ENCODE measurements at regions not wholly inside any gene's neighbourhood (a gene's known extent, or its start where the extent isn't known, plus 50 kb on each side); places are given as distances from the start of the nearest gene placed in this dataset.

DNA sequence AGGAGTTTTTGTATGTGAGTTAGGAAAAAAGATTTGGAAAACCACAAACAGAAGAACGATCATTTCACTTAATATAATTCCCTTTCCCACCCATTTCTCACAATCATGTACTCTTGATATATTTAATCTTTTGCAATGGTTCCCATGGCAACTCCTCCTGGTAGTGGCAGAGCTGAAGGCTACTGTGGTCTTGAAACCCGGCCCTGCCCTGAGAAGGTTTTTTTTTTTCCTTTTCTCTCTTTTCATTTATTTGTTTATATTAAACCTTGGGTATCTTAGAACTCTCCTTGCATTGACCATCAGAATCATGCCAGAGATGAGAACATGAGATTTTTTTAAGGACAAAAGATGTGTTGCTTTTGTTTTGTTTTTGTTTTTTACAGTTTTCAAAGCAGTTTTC, 566.1 kb upstream of the NRP1 start:
- Histone ChIP-seq H3K4me3 (ENCODE audit: low read length) (no peak overlapping the region), H3K9me3 (ENCODE audit: insufficient read depth, low read depth, low read length) (0 out of 2 replicates have a peak, but pooled peaks cover 5% of the 10 kb centered on the region), H3K36me3 (ENCODE audit: insufficient read depth, low read length) (no peaks in the 10 kb centered on the region), H3K27ac (ENCODE audit: low read depth, low read length) (no peak overlapping the region), H3K9ac (ENCODE audit: low read depth, low read length) (no peak overlapping the region), H3K27me3 (ENCODE audit: insufficient read depth, low read length) (no peaks in the 10 kb centered on the region), H3K4me1 (ENCODE audit: insufficient read depth, low read length) (no peaks in the 10 kb centered on the region; the same call in 1 of the 2 replicates)
- WGBS = 83% methylated on average over 1 of the region's 2 CpGs

DNA sequence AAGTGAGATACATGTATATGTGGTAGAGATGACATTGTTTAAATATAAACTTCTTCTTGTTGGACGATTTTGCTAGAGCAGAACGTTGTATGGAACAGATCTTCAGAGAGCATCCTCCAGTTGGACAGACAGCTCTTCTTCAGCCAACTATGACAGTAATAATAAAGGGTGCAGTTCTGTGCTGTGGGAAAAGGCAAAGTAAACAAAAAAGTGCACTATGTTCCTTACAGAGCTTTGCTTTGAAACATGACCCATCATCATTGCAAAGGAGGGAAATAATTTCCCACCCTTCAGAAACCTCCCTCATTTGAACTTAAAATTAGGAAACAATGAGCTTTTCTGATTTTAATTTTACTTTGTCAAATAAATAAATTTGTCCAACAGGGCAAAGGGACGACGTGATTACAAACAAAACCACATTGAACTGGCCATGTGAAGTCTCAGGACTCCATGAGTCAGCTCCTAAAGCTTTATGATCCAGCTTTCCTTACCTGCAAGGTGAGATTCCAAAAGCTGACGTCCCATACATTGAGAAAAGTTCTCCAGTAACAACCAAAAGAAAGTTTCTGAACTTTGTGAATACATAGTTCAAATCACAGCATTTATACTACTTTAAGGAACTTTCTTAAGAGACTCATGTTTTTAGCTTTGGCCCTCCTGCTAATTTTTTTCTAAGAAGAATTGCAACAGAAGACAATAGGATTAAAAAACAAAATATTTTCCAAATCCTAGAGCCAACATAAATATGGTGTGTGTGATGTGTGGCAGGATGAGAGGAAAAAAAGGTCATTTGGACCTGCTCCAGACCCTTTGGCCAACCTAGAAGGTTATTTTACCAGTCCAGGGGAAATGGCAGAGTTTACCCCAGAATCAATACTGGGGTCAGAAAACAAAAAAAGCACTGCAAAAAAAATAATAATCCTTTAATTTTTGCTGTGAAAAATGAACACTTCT, 565.4 kb upstream of the NRP1 start:
- no peak overlapping the region for H3K27ac ChIP-seq (ENCODE audit: low read depth, low read length)
- H3K36me3 ChIP-seq (ENCODE audit: insufficient read depth, low read length) = no peaks in the 10 kb centered on the region
- 89% methylated on average over 5 of the region's 5 CpGs for WGBS
- H3K4me1 ChIP-seq (ENCODE audit: insufficient read depth, low read length) = no peaks in the 10 kb centered on the region; the same call in 1 of the 2 replicates
- H3K4me3 ChIP-seq (ENCODE audit: low read length) = no peak overlapping the region
- H3K27me3 ChIP-seq (ENCODE audit: insufficient read depth, low read length) = no peaks in the 10 kb centered on the region
- 0 out of 2 replicates have a peak, but pooled peaks cover 5% of the 10 kb centered on the region for H3K9me3 ChIP-seq (ENCODE audit: insufficient read depth, low read depth, low read length)
- no peak overlapping the region for H3K9ac ChIP-seq (ENCODE audit: low read depth, low read length)

DNA sequence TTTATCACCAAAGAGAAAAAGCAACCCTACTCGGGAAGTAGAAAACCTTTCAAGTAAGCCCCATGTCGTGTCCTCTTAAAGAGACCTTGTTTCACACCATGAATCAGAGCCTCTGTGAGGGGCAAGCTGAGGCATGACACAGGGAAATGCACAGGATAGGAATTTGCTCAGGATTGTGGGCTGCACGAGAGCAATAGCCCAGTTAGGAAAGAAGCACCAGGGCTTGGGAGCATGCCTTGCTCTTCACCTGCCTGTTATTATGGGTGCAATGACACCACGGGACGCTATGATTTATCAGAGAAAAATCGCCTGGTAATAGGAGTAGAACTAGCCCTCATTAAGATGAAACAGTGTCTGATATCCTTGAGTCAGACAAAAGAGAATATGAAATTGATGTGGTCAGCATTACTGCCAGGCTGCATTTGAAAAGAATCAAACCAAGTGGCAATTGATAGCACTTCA, 562.9 kb upstream of the NRP1 start:
- WGBS = 70% methylated on average over 6 of the region's 6 CpGs
- H3K9ac ChIP-seq (ENCODE audit: low read depth, low read length) = no peak overlapping the region
- H3K36me3 ChIP-seq (ENCODE audit: insufficient read depth, low read length) = no peaks in the 10 kb centered on the region
- H3K9me3 ChIP-seq (ENCODE audit: insufficient read depth, low read depth, low read length) = 0 out of 2 replicates have a peak, but pooled peaks cover 5% of the 10 kb centered on the region
- no peaks in the 10 kb centered on the region; the same call in 1 of the 2 replicates for H3K4me1 ChIP-seq (ENCODE audit: insufficient read depth, low read length)
- H3K27me3 ChIP-seq (ENCODE audit: insufficient read depth, low read length) = no peaks in the 10 kb centered on the region
- H3K4me3 ChIP-seq (ENCODE audit: low read length) = no peak overlapping the region
- H3K27ac ChIP-seq (ENCODE audit: low read depth, low read length) = no peak overlapping the region

DNA sequence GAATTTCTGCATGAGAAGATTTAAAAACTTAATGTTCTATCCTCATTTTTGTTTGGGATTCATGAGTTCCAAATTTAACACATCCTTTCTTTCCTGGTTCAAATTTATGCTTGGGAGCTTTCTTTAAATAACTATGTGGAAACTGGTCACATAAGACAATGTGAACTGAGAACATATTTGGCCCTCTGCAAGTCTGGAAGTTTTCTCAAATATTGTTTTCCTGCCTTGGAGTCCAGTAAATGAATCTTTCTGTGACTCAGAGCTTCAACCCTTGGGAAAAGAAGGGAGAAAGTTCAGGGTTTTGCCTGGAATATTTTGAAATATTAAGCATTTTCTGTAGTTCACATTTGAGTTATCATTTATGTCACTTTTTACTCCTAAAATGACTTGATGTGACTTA, 559.0 kb upstream of the NRP1 start:
- H3K9me3 ChIP-seq (ENCODE audit: insufficient read depth, low read depth, low read length) = no peaks in the 10 kb centered on the region
- no peak overlapping the region for H3K27ac ChIP-seq (ENCODE audit: low read depth, low read length)
- H3K4me3 ChIP-seq (ENCODE audit: low read length) = no peak overlapping the region
- H3K4me1 ChIP-seq (ENCODE audit: insufficient read depth, low read length) = no peaks in the 10 kb centered on the region; the same call in 1 of the 2 replicates
- no peaks in the 10 kb centered on the region for H3K27me3 ChIP-seq (ENCODE audit: insufficient read depth, low read length)
- H3K9ac ChIP-seq (ENCODE audit: low read depth, low read length) = no peak overlapping the region
- no peaks in the 10 kb centered on the region for H3K36me3 ChIP-seq (ENCODE audit: insufficient read depth, low read length)

DNA sequence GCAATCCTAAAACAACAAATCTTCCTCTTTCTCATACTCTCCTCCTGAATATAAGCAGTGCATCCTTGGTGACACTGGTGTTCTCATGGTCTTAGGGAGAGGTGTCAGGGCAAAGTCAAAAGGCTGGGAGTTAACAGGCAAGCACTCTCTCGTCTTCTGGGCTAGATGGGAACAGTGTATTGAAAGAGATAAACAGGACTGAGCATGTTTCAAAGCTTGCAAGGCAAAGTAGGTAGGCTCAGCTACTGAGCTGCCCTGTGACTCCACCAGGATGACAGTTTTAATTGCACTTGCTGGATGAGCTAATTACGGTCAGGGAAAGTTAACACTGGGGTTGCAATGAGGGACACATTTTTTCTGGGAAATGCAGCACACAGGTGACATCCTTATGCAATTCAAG, 554.9 kb upstream of the NRP1 start:
- no peaks in the 10 kb centered on the region for H3K36me3 ChIP-seq (ENCODE audit: insufficient read depth, low read length)
- no peak overlapping the region for H3K4me3 ChIP-seq (ENCODE audit: low read length)
- no peaks in the 10 kb centered on the region for H3K9me3 ChIP-seq (ENCODE audit: insufficient read depth, low read depth, low read length)
- H3K27ac ChIP-seq (ENCODE audit: low read depth, low read length) = no peak overlapping the region
- no peak overlapping the region for H3K9ac ChIP-seq (ENCODE audit: low read depth, low read length)
- no peaks in the 10 kb centered on the region for H3K27me3 ChIP-seq (ENCODE audit: insufficient read depth, low read length)
- WGBS = 87% methylated on average over 2 of the region's 2 CpGs
- H3K4me1 ChIP-seq (ENCODE audit: insufficient read depth, low read length) = no peaks in the 10 kb centered on the region

DNA sequence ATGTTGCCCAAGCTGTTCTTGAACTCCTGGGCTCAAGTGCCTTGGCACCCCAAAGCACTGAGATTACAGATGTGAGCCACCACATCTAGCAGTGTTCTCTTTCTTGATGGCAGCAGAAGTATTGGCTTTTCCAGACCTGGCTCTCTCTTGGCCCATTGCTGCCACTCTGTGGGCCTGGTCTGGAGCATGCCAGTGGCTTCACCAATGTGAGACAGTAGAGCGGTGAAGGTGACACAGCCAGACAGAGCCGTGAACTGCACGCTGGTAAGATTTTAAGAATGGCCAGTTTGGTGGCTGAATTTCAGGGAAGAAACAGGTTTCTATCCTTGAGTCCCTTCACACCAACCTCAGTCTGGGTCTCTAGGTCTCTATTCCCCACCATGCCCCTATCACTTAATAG, 552.7 kb upstream of the NRP1 start:
- H3K27ac ChIP-seq (ENCODE audit: low read depth, low read length) = no peak overlapping the region
- H3K4me3 ChIP-seq (ENCODE audit: low read length) = no peak overlapping the region
- over 99% methylated on average over 3 of the region's 3 CpGs for WGBS
- H3K9me3 ChIP-seq (ENCODE audit: insufficient read depth, low read depth, low read length) = no peaks in the 10 kb centered on the region
- H3K36me3 ChIP-seq (ENCODE audit: insufficient read depth, low read length) = no peaks in the 10 kb centered on the region
- H3K9ac ChIP-seq (ENCODE audit: low read depth, low read length) = no peak overlapping the region
- no peaks in the 10 kb centered on the region for H3K27me3 ChIP-seq (ENCODE audit: insufficient read depth, low read length)
- H3K4me1 ChIP-seq (ENCODE audit: insufficient read depth, low read length) = no peaks in the 10 kb centered on the region

DNA sequence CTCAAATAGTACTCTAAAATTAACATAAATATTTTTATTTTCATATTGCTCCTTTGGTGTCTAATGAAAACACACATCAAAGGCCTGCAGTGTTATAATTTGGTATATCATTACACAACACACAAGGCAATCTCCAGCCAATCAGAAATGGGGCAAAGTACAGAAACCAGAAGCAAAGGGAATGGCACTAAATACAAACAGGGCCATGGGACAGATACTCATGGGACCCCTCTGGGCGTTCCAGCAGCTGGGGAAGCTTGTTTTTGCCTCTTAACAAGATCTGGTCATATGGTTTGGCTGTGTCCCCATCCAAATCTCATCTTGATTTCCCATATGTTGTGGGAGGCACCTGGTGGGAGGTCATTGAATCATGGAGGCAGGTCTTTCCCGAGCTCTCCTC, 551.8 kb upstream of the NRP1 start:
- no peaks in the 10 kb centered on the region for H3K9me3 ChIP-seq (ENCODE audit: insufficient read depth, low read depth, low read length)
- no peak overlapping the region for H3K9ac ChIP-seq (ENCODE audit: low read depth, low read length)
- H3K36me3 ChIP-seq (ENCODE audit: insufficient read depth, low read length) = no peaks in the 10 kb centered on the region
- H3K27me3 ChIP-seq (ENCODE audit: insufficient read depth, low read length) = no peaks in the 10 kb centered on the region
- H3K27ac ChIP-seq (ENCODE audit: low read depth, low read length) = no peak overlapping the region
- 88% methylated on average over 1 of the region's 2 CpGs for WGBS
- no peak overlapping the region for H3K4me3 ChIP-seq (ENCODE audit: low read length)
- H3K4me1 ChIP-seq (ENCODE audit: insufficient read depth, low read length) = no peaks in the 10 kb centered on the region

DNA sequence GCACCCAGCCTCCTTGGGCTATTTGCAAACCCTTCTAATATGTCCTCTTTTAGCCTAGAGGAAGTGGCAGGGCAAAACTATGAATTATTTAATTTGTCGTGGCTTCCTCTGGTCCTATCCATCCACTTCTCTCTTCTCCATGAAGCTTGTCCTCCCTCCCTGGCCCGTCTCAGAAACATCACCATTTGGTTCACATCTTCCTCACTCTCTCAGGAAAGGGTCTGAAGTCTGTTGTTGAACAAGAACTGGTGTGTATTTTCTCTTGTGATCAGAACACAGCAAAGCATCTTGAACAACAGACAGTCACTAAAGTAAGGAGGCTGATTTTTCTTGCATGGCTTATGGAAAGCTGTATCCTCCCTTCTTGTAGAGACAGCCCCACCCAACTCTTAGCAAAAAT, 550.1 kb upstream of the NRP1 start:
- H3K9me3 ChIP-seq (ENCODE audit: insufficient read depth, low read depth, low read length) = no peaks in the 10 kb centered on the region
- H3K36me3 ChIP-seq (ENCODE audit: insufficient read depth, low read length) = no peaks in the 10 kb centered on the region
- H3K27me3 ChIP-seq (ENCODE audit: insufficient read depth, low read length) = no peaks in the 10 kb centered on the region
- whole genome bisulfite sequencing = 91% methylated on average over 2 of the region's 2 CpGs
- H3K9ac ChIP-seq (ENCODE audit: low read depth, low read length) = no peak overlapping the region
- no peaks in the 10 kb centered on the region for H3K4me1 ChIP-seq (ENCODE audit: insufficient read depth, low read length)
- H3K4me3 ChIP-seq (ENCODE audit: low read length) = no peak overlapping the region
- no peak overlapping the region for H3K27ac ChIP-seq (ENCODE audit: low read depth, low read length)

DNA sequence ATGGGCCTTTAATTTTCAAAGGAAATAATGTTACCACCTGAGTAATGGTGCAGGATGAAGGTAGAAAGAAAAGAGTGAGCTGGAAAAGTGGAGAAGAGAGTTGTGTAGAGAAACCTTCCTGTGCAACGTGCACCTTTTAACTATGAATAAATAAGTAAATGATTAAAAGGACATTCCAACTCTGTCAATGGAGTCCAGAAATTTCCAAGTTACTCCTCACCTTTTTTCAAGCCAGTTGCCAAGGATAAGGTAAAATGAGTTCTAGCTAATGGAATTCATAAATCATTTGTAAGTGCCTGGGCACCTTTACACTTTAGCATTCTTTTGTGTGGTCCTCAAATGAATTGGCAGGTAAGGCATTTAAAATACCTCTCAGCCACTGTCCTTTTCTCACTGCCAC, 549.4 kb upstream of the NRP1 start:
- Histone ChIP-seq H3K9ac (ENCODE audit: low read depth, low read length) (no peak overlapping the region), H3K4me3 (ENCODE audit: low read length) (no peak overlapping the region), H3K27me3 (ENCODE audit: insufficient read depth, low read length) (no peaks in the 10 kb centered on the region), H3K27ac (ENCODE audit: low read depth, low read length) (no peak overlapping the region), H3K9me3 (ENCODE audit: insufficient read depth, low read depth, low read length) (no peaks in the 10 kb centered on the region), H3K36me3 (ENCODE audit: insufficient read depth, low read length) (no peaks in the 10 kb centered on the region), H3K4me1 (ENCODE audit: insufficient read depth, low read length) (no peaks in the 10 kb centered on the region)
- no CpG with 5 or more reads among the region's 1 CpG for WGBS

DNA sequence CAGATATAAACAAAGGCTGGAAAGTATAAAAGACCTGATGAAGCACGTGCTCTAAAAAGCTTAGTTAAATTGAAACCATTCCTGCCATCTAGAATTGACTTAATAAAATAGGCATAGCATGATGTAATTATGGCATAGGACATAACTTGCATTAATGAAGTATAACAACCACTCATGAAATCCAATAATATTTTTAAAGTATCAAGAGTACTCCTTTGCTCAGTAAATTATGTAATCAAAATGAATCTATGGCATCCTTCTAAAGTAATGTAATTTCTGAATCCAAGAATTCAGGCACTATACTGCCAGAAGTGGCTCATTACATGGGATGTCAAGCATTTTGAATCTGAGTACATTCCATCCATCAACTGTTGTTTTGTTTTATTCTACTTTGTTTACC, 548.5 kb upstream of the NRP1 start:
- WGBS = 100% methylated on average over 1 of the region's 1 CpG
- Histone ChIP-seq H3K4me1 (ENCODE audit: insufficient read depth, low read length) (no peaks in the 10 kb centered on the region), H3K9ac (ENCODE audit: low read depth, low read length) (no peak overlapping the region), H3K4me3 (ENCODE audit: low read length) (no peak overlapping the region), H3K27me3 (ENCODE audit: insufficient read depth, low read length) (no peaks in the 10 kb centered on the region), H3K36me3 (ENCODE audit: insufficient read depth, low read length) (no peaks in the 10 kb centered on the region), H3K27ac (ENCODE audit: low read depth, low read length) (no peak overlapping the region), H3K9me3 (ENCODE audit: insufficient read depth, low read depth, low read length) (no peaks in the 10 kb centered on the region)

DNA sequence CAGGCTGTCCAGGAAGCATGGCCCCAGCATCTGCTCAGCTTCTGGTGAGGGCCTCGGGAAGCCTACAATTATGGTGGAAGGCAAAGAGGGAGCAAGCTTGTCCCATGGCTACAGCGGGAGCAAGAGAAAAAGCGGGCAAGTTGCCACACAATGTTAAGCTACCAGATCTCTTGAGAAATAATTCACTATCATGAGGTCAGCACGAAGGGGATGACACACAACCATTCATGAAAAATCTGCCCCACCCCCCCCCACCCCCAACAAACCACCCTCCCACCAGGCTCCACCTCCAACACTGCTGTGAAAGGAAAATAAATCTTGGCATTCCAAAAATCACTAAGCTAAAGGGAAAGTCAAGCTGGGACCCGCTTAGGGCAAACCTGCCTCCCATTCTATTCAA, 545.8 kb upstream of the NRP1 start:
- H3K4me3 ChIP-seq (ENCODE audit: low read length) = no peak overlapping the region
- no peaks in the 10 kb centered on the region for H3K27me3 ChIP-seq (ENCODE audit: insufficient read depth, low read length)
- no peak overlapping the region for H3K27ac ChIP-seq (ENCODE audit: low read depth, low read length)
- WGBS = 85% methylated on average over 5 of the region's 5 CpGs
- no peaks in the 10 kb centered on the region for H3K36me3 ChIP-seq (ENCODE audit: insufficient read depth, low read length)
- no peaks in the 10 kb centered on the region for H3K4me1 ChIP-seq (ENCODE audit: insufficient read depth, low read length)
- H3K9me3 ChIP-seq (ENCODE audit: insufficient read depth, low read depth, low read length) = no peaks in the 10 kb centered on the region
- no peak overlapping the region for H3K9ac ChIP-seq (ENCODE audit: low read depth, low read length)
